KMS-11 (cell line): ENCODE measurements at regions not wholly inside any gene's neighbourhood (a gene's known extent, or its start where the extent isn't known, plus 50 kb on each side); places are given as distances from the start of the nearest gene placed in this dataset.

Experiments
- H2AFZ ChIP-seq: fragments of 200-600 bp; sonication (generic); 2 replicates; pipeline ENCODE4 v1.6.1; 2016; ENCODE audit warnings: antibody characterized with exemption, mixed run types, low read depth
- H3K27ac ChIP-seq: fragments of 200-600 bp; sonication (generic); 2 replicates; pipeline ENCODE4 v1.6.1; 2016; ENCODE audit warnings: mild to moderate bottlenecking, mixed run types
- H3K27me3 ChIP-seq: fragments of 200-600 bp; sonication (generic); 2 replicates; pipeline ENCODE4 v1.6.1; 2017; ENCODE audit warnings: mild to moderate bottlenecking, low read depth, mixed run types, moderate library complexity; ENCODE audit not compliant: insufficient read depth
- H3K36me3 ChIP-seq: fragments of 200-600 bp; sonication (generic); 2 replicates; pipeline ENCODE4 v1.6.1; 2017; ENCODE audit warnings: mild to moderate bottlenecking, mixed run types; ENCODE audit not compliant: insufficient read depth
- H3K4me1 ChIP-seq: fragments of 200-600 bp; sonication (generic); 2 replicates; pipeline ENCODE4 v1.6.1; 2016; ENCODE audit warnings: mild to moderate bottlenecking, low read depth, mixed run types; ENCODE audit not compliant: poor library complexity, severe bottlenecking
- H3K4me2 ChIP-seq: fragments of 200-600 bp; sonication (generic); 2 replicates; pipeline ENCODE4 v1.7.0; 2016; ENCODE audit warnings: mild to moderate bottlenecking, mixed run types
- H3K4me3 ChIP-seq: fragments of 200-600 bp; sonication (generic); IDR thresholded peaks from 2 replicates; pipeline ENCODE4 v1.6.1; 2017; ENCODE audit warnings: low read depth, low read length, mixed read lengths; ENCODE audit not compliant: insufficient read depth
- H3K79me2 ChIP-seq: fragments of 200-600 bp; sonication (generic); 2 replicates; pipeline ENCODE4 v1.6.1; 2016; ENCODE audit warnings: low read depth, mixed run types; ENCODE audit not compliant: insufficient read depth
- H3K9ac ChIP-seq: fragments of 200-600 bp; sonication (generic); 2 replicates; pipeline ENCODE4 v1.6.1; 2016; ENCODE audit warnings: mild to moderate bottlenecking, mixed run types
- H4K20me1 ChIP-seq: fragments of 200-600 bp; sonication (generic); 2 replicates; pipeline ENCODE4 v1.6.1; 2016; ENCODE audit warnings: mild to moderate bottlenecking, mixed run types; ENCODE audit not compliant: insufficient read depth
- CTCF ChIP-seq: fragments of 200-600 bp; sonication (generic); conservative IDR thresholded peaks from 2 replicates; pipeline ENCODE4 v1.6.1; 2017; ENCODE audit warnings: low read depth, mild to moderate bottlenecking, antibody characterized with exemption, low read length, moderate library complexity, mixed read lengths

GRCh38 chr20:21564127-21564773 lies 50.4 kb upstream of the NKX2-2 start:
- no peak overlapping the region for H3K4me2 ChIP-seq
- no peaks in the 10 kb centered on the region for H3K27me3 ChIP-seq
- no peaks in the 10 kb centered on the region for H3K79me2 ChIP-seq
- no peaks in the 10 kb centered on the region for H3K36me3 ChIP-seq
- no peak overlapping the region for H2AFZ ChIP-seq
- H3K9ac ChIP-seq: no peak overlapping the region
- peaks cover 7% of the 10 kb centered on the region for H3K4me1 ChIP-seq
- no peak overlapping the region for H3K27ac ChIP-seq
- no peaks in the 10 kb centered on the region for H4K20me1 ChIP-seq
- H3K4me3 ChIP-seq: no peak overlapping the region
- TF ChIP-seq CTCF: no peak
